Left renal cortex interstitium (tissue), 4 donors: ENCODE measurements at regions not wholly inside any gene's neighbourhood (a gene's known extent, or its start where the extent isn't known, plus 50 kb on each side); places are given as distances from the start of the nearest gene placed in this dataset.
A peak's percentile ranks its signal among the peaks of the same experiment; 100 is the strongest.

ENCODE experiments used
- DNase-seq, 4 donors: peaks; one replicate each; pipeline ENCODE4 v3.0.0-alpha.2; 2013; ENCODE audit warnings: low read depth in 4 of 4, low spot score in 2 of 4, missing footprints in 1 of 4

GRCh38 chr11:39304586-39304985 is 2154.9 kb downstream of the LRRC4C start:
- DNase-seq: no peak

- DNase-seq: no peak
Observed at GRCh38 chr11:39294648-39295047, 2164.8 kb downstream of the LRRC4C start.

GRCh38 chr11:39288011-39288410 is 2171.4 kb downstream of the LRRC4C start:
- DNase-seq: no peak

- DNase-seq: peak; percentile 9 to 34 (median 24)
Observed at GRCh38 chr11:39268176-39268690, 2191.2 kb downstream of the LRRC4C start.

- DNase-seq: no peak
Observed at GRCh38 chr11:39255648-39256047, 2203.8 kb downstream of the LRRC4C start.

GRCh38 chr11:39249566-39250365 is 2209.7 kb downstream of the LRRC4C start:
- no peak for DNase-seq

- no peak for DNase-seq
Observed at GRCh38 chr11:39247570-39248137, 2211.8 kb downstream of the LRRC4C start.

- no peak for DNase-seq
Observed at GRCh38 chr11:39239553-39239952, 2219.9 kb downstream of the LRRC4C start.

- no peak for DNase-seq
Observed at GRCh38 chr11:39236916-39237315, 2222.5 kb downstream of the LRRC4C start.

GRCh38 chr11:39221550-39222138 is 2237.8 kb downstream of the LRRC4C start:
- no peak for DNase-seq

- DNase-seq: no peak
Observed at GRCh38 chr11:39220501-39221230, 2238.8 kb downstream of the LRRC4C start.

- no peak for DNase-seq
Observed at GRCh38 chr11:39220069-39220468, 2239.4 kb downstream of the LRRC4C start.

- DNase-seq: no peak
Observed at GRCh38 chr11:39209981-39210380, 2249.5 kb downstream of the LRRC4C start.

- no peak for DNase-seq
Observed at GRCh38 chr11:39205236-39205995, 2254.0 kb downstream of the LRRC4C start.

GRCh38 chr11:39192671-39193070 is 2266.8 kb downstream of the LRRC4C start:
- no peak for DNase-seq

- no peak for DNase-seq
Observed at GRCh38 chr11:39190751-39191150, 2268.7 kb downstream of the LRRC4C start.

GRCh38 chr11:39177678-39178077 is 2281.8 kb downstream of the LRRC4C start:
- no peak for DNase-seq

GRCh38 chr11:39174965-39175364 is 2284.5 kb downstream of the LRRC4C start:
- no peak for DNase-seq

GRCh38 chr11:39174196-39174595 is 2285.3 kb downstream of the LRRC4C start:
- no peak for DNase-seq

GRCh38 chr11:39165021-39165420 is 2294.4 kb downstream of the LRRC4C start:
- no peak for DNase-seq
